Activated naive CD8-positive, alpha-beta T cell (primary cell): ENCODE measurements at regions not wholly inside any gene's neighbourhood (a gene's known extent, or its start where the extent isn't known, plus 50 kb on each side); places are given as distances from the start of the nearest gene placed in this dataset.

Experiments used
- H3K27ac Mint-ChIP-seq: one replicate; pipeline ENCODE4 v1.8.0; 2021; ENCODE audit warnings: mixed read lengths
- H3K27me3 Mint-ChIP-seq: one replicate; pipeline ENCODE4 v1.8.0; 2021; ENCODE audit warnings: mixed read lengths
- H3K36me3 Mint-ChIP-seq: one replicate; pipeline ENCODE4 v1.8.0; 2021; ENCODE audit warnings: mixed read lengths
- H3K4me1 Mint-ChIP-seq: one replicate; pipeline ENCODE4 v1.8.0; 2021; ENCODE audit warnings: low read depth, mixed read lengths
- H3K4me3 Mint-ChIP-seq: one replicate; pipeline ENCODE4 v1.8.0; 2021; ENCODE audit warnings: mild to moderate bottlenecking, mixed read lengths
- H3K9me3 Mint-ChIP-seq: one replicate; pipeline ENCODE4 v1.8.0; 2021; ENCODE audit warnings: low read depth, mixed read lengths

DNA sequence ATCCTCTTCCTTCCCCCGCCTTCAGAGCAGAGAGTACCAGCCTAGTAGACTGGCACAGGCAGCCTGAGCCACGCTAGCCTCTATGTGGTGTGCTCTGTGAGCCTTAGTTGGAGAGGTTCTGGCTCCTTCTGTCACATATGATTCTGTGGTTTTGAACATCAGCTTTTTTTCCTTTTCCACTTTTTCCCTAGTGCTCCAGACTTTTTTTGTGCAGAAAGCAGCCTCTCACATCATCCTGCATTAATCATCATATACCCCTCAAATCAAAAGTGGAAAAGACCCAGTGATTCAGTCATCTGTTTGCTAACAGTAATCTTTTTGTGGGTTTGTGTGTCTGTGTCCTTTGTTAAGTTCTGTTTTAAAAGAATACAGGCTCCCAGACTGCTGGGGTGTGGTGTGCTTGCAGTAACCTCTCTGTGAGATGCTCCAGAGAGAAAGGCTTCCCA is 663.9 kb upstream of the RGMB start:
- no peaks in the 10 kb centered on the region for H3K4me1 Mint-ChIP-seq
- H3K36me3 Mint-ChIP-seq, result no peaks in the 10 kb centered on the region
- H3K4me3 Mint-ChIP-seq, result no peak overlapping the region
- H3K27ac Mint-ChIP-seq, result no peak overlapping the region
- H3K9me3 Mint-ChIP-seq, result no peaks in the 10 kb centered on the region
- peaks cover 6% of the 10 kb centered on the region for H3K27me3 Mint-ChIP-seq

DNA sequence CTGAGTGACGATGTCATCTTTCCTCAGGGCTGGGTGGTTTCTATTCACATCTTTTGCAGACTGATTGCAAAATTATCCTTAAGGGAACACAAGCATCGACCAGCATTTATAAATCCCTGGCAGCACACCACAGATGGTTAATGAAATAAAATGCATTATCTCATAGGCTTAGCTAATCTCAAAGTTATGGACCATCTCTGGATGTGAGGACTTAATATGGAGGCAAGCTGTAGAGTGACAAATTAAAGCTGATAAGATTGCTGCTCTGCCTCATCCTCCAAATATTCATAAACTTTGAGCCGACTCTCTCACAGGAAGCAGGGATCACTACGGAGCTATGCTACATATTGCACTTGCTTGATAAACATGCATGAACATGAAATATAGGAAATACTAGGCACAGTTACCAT is 663.2 kb upstream of the RGMB start:
- Mint-ChIP-seq H3K27me3 (peaks cover 6% of the 10 kb centered on the region), H3K4me3 (no peak overlapping the region), H3K27ac (no peak overlapping the region), H3K36me3 (no peaks in the 10 kb centered on the region), H3K9me3 (no peaks in the 10 kb centered on the region), H3K4me1 (no peaks in the 10 kb centered on the region)

DNA sequence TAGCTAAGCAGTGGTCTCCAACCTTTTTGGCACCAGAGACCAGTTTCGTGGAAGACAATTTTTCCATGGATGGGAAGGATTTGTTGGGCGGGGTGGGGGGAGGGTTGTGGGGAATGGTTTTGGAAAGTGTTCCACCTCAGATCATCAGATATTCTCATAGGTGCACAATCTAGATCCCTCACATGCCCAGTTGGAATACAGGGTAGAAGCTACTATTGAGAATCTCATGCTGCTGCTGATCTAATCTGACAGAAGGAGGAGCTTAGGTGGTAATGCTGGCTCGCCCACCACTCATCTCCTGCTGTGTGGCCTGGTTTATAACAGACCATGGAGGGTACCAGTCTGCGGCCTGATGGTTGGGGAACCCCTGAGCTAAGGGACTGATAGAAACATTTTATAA is 662.7 kb upstream of the RGMB start:
- no peaks in the 10 kb centered on the region for H3K9me3 Mint-ChIP-seq
- no peaks in the 10 kb centered on the region for H3K36me3 Mint-ChIP-seq
- H3K4me3 Mint-ChIP-seq, result no peak overlapping the region
- H3K27ac Mint-ChIP-seq, result no peak overlapping the region
- H3K4me1 Mint-ChIP-seq, result no peaks in the 10 kb centered on the region
- H3K27me3 Mint-ChIP-seq, result peaks cover 6% of the 10 kb centered on the region

DNA sequence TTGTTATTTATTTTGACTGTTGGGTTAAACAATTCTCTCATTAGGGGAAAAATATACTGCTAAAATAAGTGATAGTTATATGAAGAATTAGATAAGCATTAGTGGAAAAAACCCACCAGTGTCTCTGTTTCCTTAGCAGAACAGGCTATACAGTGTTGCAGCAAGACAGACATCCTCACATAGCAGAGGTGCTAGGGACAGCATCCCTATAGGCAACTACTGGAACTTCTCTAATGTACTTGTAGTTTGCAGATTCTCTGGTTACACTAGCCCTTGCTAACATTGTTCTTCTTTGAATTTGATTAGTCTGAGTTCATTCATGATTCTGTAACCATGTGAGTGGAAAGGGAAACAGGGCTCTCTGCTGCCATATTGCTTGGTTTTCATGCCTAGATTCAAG is 661.8 kb upstream of the RGMB start:
- H3K36me3 Mint-ChIP-seq, result no peaks in the 10 kb centered on the region
- H3K4me1 Mint-ChIP-seq, result no peaks in the 10 kb centered on the region
- no peaks in the 10 kb centered on the region for H3K9me3 Mint-ChIP-seq
- H3K4me3 Mint-ChIP-seq, result no peak overlapping the region
- no peak overlapping the region for H3K27ac Mint-ChIP-seq
- peaks cover 2% of the 10 kb centered on the region for H3K27me3 Mint-ChIP-seq

DNA sequence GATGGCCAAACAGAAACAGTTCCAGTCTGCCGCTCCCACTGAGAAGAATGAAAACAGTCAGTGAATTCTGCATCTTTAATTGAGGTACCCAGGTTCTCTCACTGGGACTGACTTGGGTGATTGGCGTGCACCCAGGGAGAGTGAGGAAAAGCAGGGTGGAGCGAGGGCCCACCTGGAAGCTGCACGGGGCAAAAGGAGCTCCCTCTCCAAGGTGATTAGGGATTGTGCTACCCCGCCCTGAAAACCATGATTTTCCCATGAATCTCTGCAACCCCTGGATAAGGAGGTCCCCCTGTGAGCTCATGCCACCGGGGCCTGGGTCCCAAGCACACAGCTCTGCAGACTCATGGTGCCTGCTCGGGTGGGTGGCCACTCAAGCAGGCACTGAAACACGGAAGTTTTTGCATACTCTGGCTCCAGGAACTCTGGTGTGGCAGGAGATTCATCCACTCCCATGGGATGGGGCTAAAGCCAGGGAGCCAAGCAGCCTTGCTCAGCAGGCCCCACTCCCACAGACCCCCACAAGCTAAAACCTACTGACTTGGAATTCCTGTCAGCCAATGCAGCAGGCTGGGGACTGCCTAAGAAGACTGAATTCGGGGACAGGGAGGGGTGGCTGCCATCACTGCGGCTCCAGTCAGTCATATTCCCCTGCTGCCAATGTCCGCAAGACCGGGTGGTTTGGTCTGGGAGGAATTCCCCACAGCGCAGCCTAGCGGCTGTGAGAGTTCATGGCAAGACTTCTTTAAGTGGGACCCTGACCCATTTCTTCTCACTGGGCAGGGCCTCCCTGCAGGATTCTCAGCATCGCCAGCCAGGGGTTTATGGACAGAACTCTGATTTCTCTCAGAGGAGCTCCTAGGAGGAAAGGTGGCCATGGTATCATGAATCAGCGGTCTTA is 652.2 kb upstream of the RGMB start:
- Mint-ChIP-seq H3K4me1 (no peaks in the 10 kb centered on the region), H3K36me3 (no peaks in the 10 kb centered on the region), H3K4me3 (no peak overlapping the region), H3K9me3 (no peaks in the 10 kb centered on the region), H3K27ac (no peak overlapping the region), H3K27me3 (no peaks in the 10 kb centered on the region)

DNA sequence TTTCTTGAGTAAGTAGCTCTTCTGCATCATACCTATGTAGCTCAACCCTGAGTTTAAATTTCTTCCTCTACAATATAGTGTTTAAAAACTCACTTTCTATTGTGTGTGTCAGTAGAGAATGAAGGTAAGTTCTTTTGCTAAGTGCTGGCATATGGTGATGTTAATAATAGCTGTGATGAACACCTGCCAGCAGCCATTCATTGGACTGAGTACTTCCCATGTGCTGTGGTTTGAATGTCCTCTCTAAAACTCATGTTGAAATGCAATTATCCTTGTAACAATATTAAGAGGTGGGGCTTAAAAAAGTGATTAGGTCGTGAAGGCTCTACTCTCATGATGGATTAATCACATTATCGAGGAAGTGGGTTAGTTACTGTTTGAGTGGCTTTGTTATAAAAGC is 645.2 kb upstream of the RGMB start:
- Mint-ChIP-seq H3K36me3 (no peaks in the 10 kb centered on the region), H3K4me1 (no peaks in the 10 kb centered on the region), H3K27ac (no peak overlapping the region), H3K9me3 (no peaks in the 10 kb centered on the region), H3K27me3 (peaks cover 3% of the 10 kb centered on the region), H3K4me3 (no peak overlapping the region)

DNA sequence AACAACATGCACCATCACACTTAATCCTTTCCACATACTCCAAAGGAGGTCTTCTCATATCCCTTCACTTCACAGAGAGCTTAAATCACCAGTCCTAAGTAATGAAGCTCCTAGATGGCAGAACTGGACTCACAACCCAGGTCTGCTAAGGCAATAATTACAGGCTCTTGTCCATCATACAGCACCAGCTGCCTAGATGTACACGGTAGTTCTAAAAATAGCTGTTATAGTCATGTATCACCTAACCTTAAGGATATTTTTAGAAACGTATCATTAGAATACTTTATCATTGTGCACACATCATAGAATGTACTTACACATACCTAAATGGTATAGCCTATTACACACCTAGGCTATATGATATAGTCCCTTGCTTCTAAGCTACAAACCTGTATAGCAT is 644.6 kb upstream of the RGMB start:
- H3K36me3 Mint-ChIP-seq, result no peaks in the 10 kb centered on the region
- H3K27me3 Mint-ChIP-seq, result peaks cover 3% of the 10 kb centered on the region
- no peaks in the 10 kb centered on the region for H3K9me3 Mint-ChIP-seq
- H3K4me1 Mint-ChIP-seq, result no peaks in the 10 kb centered on the region
- no peak overlapping the region for H3K4me3 Mint-ChIP-seq
- no peak overlapping the region for H3K27ac Mint-ChIP-seq

DNA sequence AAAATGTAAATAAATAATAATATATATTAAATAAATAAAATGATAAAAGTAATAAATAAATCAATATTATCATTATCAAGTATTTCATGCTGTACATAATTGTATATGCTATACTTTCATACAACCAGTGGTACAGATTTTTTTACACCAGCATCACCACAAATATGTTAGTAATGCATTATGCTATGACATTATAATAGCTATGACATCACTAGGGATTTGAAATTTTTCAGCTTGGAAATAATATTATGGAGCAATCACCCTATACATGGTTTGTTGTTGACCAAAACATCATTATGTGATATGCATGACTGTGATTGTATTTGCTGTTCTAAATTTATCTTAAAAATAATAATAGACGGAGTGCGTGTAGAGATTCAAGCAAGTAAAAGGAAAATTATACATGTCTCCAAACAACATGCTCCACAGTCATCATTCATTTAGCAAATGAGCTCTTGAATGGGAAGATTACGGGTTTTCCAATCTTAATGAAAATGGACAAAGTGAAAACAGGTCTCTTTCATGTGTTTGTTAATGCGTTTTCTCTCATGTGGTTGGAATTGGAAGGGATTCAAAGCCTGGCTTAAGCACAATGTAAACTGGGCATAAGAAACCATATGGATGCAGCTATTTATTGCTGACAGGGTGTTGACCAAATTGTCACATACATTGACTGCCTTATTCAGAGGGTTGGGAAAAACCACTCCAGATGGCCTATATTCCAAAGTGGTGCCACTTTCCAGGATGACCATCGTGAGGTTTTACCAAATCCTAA is 643.0 kb upstream of the RGMB start:
- H3K4me1 Mint-ChIP-seq, result no peaks in the 10 kb centered on the region
- no peak overlapping the region for H3K27ac Mint-ChIP-seq
- no peaks in the 10 kb centered on the region for H3K9me3 Mint-ChIP-seq
- H3K27me3 Mint-ChIP-seq, result peaks cover 3% of the 10 kb centered on the region
- H3K4me3 Mint-ChIP-seq, result no peak overlapping the region
- H3K36me3 Mint-ChIP-seq, result no peaks in the 10 kb centered on the region

DNA sequence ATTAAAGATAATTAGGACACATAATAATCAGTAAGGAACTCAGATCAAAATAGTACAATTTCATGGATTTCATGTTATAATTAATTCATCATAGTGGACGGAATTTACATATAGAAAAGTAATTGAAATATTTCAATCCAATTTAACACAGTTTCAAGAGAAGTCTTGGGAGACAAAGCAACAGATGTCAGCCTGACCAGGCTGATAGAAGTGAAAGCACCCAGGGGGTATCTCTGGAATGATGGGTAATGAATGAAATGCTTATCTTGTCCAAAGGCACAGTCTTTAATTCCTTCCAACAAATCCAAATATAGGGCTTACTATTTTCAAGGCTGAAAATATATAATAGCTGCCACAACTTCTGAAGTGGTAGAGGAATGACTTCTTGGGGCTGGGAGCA is 629.3 kb upstream of the RGMB start:
- Mint-ChIP-seq H3K27ac (no peak overlapping the region), H3K9me3 (no peaks in the 10 kb centered on the region), H3K36me3 (no peaks in the 10 kb centered on the region), H3K27me3 (no peaks in the 10 kb centered on the region), H3K4me1 (no peaks in the 10 kb centered on the region), H3K4me3 (no peak overlapping the region)

DNA sequence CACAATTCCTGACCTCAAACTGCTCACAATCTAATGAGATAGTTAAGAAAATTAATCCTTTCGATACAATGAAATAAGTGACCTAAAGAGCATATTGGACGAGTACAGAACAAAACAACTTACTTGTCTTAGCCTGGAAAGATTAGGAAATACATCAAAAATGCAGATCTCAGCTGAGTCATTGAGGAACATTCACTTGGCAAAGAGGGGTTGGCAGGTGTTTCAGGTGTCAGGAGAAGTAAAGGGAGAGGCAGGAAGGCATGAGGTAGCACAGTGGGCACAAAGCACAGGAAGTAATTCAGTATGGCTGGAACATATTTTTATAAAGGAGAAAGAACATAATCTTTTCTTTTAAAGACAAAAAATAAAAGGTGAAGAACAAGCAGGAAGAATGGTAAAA is 628.8 kb upstream of the RGMB start:
- Mint-ChIP-seq H3K27ac (no peak overlapping the region), H3K4me3 (no peak overlapping the region), H3K36me3 (no peaks in the 10 kb centered on the region), H3K27me3 (no peaks in the 10 kb centered on the region), H3K4me1 (no peaks in the 10 kb centered on the region), H3K9me3 (no peaks in the 10 kb centered on the region)

DNA sequence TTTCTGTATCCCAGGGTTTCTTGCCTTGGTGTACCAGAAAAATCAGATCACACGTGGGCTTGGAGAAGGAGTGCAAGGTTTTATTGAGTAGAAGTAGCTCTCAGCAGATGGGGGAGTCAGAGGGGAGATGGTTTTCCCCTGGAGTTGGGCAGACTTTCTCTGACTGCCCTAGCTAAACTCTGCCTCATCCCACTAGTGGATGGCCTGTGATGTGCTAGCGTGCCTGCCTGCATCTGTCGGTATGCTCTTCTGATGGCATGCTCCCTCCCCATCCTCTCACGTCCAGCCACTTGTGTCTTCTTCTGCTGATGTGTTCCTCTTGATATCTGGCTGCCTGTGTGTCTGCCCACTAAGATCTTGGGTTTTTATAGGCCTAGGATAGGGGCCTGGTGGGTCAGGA is 616.1 kb upstream of the RGMB start:
- Mint-ChIP-seq H3K9me3 (no peaks in the 10 kb centered on the region), H3K36me3 (no peaks in the 10 kb centered on the region), H3K27me3 (no peaks in the 10 kb centered on the region), H3K27ac (no peak overlapping the region), H3K4me1 (no peaks in the 10 kb centered on the region), H3K4me3 (no peak overlapping the region)

DNA sequence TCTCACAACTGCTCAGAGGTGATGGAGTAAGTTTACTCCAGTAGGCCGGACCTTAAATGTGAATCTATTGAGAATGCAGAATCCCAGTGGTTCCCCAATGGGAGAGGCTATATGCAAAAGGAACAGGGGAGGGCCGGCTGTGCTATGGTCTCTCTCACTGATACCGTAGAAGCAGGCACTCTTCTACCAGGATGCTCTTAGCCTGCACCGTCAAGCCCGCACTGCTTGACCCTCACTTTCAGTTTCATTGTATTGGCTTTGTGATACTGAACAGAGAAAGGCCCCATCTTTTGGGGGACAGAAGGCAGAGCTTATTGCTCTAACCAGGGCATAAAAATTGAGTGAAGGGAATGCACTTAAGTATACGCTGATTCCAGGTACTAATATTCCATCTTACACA is 615.0 kb upstream of the RGMB start:
- Mint-ChIP-seq H3K4me3 (no peak overlapping the region), H3K4me1 (no peaks in the 10 kb centered on the region), H3K27me3 (no peaks in the 10 kb centered on the region), H3K27ac (no peak overlapping the region), H3K36me3 (no peaks in the 10 kb centered on the region), H3K9me3 (no peaks in the 10 kb centered on the region)

DNA sequence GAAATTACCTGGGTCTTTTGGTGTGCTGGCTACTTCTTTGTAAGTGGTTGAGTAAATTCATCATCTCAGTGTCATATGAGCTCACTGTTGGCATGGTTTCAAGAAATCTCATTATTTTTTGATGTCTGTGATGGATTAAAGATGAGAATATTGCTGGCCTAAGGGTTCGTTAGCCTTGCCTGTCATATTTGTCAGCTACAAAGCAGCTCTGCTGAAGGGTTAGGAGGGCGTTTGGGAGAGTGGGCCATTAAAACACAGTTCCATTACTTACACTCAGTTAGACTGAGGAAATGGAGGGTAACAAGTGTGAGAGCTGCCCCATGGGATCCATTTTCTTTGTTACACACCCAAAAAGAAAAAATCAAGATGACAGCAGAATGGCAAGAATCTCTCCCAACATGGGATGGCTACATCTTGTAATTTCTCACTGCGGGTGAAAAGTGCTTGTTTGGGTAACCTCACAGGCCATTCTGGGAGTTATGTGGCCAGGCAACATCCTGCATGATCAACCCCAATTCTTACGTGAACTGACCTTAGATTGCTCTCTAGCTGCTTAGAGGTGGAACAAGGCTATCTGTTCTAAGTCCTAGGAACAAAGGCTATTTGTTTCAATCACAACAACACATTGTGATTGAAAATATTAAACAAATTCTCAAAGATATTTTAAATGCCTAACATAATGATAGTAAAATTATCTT is 609.5 kb upstream of the RGMB start:
- H3K4me3 Mint-ChIP-seq, result no peak overlapping the region
- H3K4me1 Mint-ChIP-seq, result no peaks in the 10 kb centered on the region
- no peaks in the 10 kb centered on the region for H3K36me3 Mint-ChIP-seq
- no peak overlapping the region for H3K27ac Mint-ChIP-seq
- H3K27me3 Mint-ChIP-seq, result no peaks in the 10 kb centered on the region
- no peaks in the 10 kb centered on the region for H3K9me3 Mint-ChIP-seq

DNA sequence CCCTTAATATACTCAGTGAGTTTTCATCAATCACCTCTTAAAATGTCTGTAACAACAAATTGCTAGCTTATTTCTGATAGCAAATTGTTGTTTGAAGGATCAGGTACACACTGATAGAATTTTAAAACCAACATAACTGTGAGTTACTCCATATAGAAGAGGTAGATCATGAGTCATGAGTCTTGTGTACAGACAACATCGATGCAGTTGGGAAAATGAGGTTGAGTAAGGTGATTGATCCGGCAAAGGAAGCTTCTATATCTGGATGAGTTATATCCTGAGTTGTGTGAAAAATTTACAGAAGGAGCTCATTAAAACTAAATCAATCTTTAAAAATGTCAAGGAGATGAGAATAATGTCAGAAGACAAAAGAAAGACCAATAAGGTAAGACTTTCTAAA is 604.6 kb upstream of the RGMB start:
- Mint-ChIP-seq H3K9me3 (no peaks in the 10 kb centered on the region), H3K27me3 (no peaks in the 10 kb centered on the region)

DNA sequence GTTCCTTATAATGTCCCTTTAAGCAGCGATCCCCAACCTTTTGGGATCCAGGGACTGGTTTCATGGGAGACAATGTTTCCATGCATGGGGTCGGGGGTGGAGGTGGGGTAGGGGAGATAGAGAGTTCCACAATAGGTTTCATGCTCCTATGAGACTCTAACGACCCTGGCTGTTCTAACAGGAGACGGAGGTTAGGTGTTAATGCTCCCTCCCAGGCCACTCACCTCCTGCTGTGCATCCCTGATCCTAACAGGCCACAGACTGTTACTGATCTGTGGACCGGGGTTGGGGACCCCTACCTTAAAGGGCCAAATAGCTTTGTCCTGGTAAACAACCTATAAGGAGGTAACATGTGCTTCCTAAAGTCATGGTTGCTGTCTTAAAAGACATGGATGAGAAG is 602.5 kb upstream of the RGMB start:
- Mint-ChIP-seq H3K4me3 (no peak overlapping the region), H3K27ac (no peak overlapping the region), H3K9me3 (no peaks in the 10 kb centered on the region), H3K36me3 (no peaks in the 10 kb centered on the region), H3K4me1 (no peaks in the 10 kb centered on the region), H3K27me3 (no peaks in the 10 kb centered on the region)

More for the DNA sequence above, 604.6 kb upstream of the RGMB start:
- Mint-ChIP-seq H3K4me1 (no peaks in the 10 kb centered on the region), H3K27ac (no peak overlapping the region), H3K4me3 (no peak overlapping the region), H3K36me3 (no peaks in the 10 kb centered on the region)
